HepG2 (cell line): ENCODE measurements at regions not wholly inside any gene's neighbourhood (a gene's known extent, or its start where the extent isn't known, plus 50 kb on each side); places are given as distances from the start of the nearest gene placed in this dataset.

Source experiments
- AKNA ChIP-seq: sonication (generic); formaldehyde crosslinking; IDR thresholded peaks from 2 replicates; pipeline ENCODE4 v1.4.0; 2020; ENCODE audit warnings: missing genetic modification reagents, borderline replicate concordance
- ATF2 ChIP-seq: sonication (generic); formaldehyde crosslinking; IDR thresholded peaks from 2 replicates; pipeline ENCODE4 v1.4.0; 2020; ENCODE audit warnings: missing genetic modification reagents
- SMC3 ChIP-seq: IDR thresholded peaks from 2 replicates; pipeline ENCODE4 v1.6.1; 2011; ENCODE audit warnings: low read length, improper control_type of control experiment
- ZBTB40 ChIP-seq, 2 experiments: fragments of 450-650 bp in 1 of 2; sonication (generic) in 1 of 2; formaldehyde crosslinking in 1 of 2; IDR thresholded peaks; 2 replicates each; pipeline versions ENCODE4 v1.6.1 to v1.8.0; 2016 to 2022; ENCODE audit warnings: antibody characterized with exemption in 1 of 2, mild to moderate bottlenecking in 1 of 2, missing genetic modification reagents in 1 of 2
- ZNF7 ChIP-seq: IDR thresholded peaks from 2 replicates; pipeline ENCODE4 v1.6.1; 2016; ENCODE audit warnings: missing biosample characterization, missing genetic modification reagents
- TF ChIP-seq, protein P1 (sequence below): IDR thresholded peaks from 2 replicates; pipeline ENCODE4 v1.6.1; 2016; ENCODE audit warnings: missing compliant biosample characterization, missing genetic modification reagents, borderline replicate concordance
- TF ChIP-seq, protein P2 (sequence below): sonication (generic); formaldehyde crosslinking; IDR thresholded peaks from 2 replicates; pipeline ENCODE4 v1.4.0; 2020; ENCODE audit warnings: missing genetic modification reagents

DNA sequence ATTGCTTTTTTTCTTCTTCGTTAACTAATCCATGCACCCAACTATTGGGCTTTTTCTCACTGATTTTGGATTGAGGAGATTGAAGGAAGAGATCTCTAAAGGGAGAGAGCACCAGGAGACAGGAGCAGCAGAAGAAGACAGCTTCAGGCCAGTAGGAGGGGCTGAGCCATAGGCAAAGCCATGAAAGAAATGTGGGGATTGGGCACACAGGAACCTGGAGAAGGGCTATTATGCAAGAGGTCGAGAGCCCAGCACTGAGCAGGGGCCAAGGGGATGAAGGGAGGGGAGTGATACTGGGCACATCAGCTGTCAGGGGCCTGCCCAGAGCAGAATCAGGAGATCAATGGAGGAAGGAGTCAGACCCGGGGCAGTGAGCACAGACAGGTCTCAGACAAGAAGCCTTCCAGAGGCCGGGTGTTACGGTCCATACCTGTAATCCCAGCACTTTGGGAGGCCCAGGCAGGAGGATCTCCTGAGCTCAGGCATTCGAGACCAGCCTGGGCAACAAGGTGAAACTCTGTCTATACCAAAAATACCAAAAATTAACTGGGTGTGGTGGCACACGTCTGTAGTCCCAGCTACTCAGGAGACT lies 140.9 kb downstream of the BCOR start (continued):
- no peak for TF ChIP-seq ZBTB40 (IDR thresholded peaks at IDR 0.05)
- no peak for TF ChIP-seq ZBTB40 (CRISPR knock-in tag; IDR thresholded peaks at IDR 0.05)
- TF ChIP-seq, protein P1, sequence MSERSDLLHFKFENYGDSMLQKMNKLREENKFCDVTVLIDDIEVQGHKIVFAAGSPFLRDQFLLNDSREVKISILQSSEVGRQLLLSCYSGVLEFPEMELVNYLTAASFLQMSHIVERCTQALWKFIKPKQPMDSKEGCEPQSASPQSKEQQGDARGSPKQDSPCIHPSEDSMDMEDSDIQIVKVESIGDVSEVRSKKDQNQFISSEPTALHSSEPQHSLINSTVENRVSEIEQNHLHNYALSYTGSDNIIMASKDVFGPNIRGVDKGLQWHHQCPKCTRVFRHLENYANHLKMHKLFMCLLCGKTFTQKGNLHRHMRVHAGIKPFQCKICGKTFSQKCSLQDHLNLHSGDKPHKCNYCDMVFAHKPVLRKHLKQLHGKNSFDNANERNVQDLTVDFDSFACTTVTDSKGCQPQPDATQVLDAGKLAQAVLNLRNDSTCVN (CRISPR knock-in tag): no peak
- no peak for TF ChIP-seq ZNF7 (CRISPR knock-in tag)
- no peak for TF ChIP-seq ATF2 (CRISPR knock-in tag)
- TF ChIP-seq, protein P2, sequence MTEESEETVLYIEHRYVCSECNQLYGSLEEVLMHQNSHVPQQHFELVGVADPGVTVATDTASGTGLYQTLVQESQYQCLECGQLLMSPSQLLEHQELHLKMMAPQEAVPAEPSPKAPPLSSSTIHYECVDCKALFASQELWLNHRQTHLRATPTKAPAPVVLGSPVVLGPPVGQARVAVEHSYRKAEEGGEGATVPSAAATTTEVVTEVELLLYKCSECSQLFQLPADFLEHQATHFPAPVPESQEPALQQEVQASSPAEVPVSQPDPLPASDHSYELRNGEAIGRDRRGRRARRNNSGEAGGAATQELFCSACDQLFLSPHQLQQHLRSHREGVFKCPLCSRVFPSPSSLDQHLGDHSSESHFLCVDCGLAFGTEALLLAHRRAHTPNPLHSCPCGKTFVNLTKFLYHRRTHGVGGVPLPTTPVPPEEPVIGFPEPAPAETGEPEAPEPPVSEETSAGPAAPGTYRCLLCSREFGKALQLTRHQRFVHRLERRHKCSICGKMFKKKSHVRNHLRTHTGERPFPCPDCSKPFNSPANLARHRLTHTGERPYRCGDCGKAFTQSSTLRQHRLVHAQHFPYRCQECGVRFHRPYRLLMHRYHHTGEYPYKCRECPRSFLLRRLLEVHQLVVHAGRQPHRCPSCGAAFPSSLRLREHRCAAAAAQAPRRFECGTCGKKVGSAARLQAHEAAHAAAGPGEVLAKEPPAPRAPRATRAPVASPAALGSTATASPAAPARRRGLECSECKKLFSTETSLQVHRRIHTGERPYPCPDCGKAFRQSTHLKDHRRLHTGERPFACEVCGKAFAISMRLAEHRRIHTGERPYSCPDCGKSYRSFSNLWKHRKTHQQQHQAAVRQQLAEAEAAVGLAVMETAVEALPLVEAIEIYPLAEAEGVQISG (CRISPR knock-in tag): no peak
- TF ChIP-seq AKNA: no peak
- peak; percentile 18; the same call in 1 of the 2 replicates for TF ChIP-seq SMC3
